ENCODE measurements at regions not wholly inside any gene's neighbourhood (a gene's known extent, or its start where the extent isn't known, plus 50 kb on each side); places are given as distances from the start of the nearest gene placed in this dataset.
A peak's percentile ranks its signal among the peaks of the same experiment; 100 is the strongest.
"Not testable (repeated sequence)": the region's sequence is repeated elsewhere in the genome, so short reads cannot be mapped to it uniquely, and the experiment has no call there.

DNA sequence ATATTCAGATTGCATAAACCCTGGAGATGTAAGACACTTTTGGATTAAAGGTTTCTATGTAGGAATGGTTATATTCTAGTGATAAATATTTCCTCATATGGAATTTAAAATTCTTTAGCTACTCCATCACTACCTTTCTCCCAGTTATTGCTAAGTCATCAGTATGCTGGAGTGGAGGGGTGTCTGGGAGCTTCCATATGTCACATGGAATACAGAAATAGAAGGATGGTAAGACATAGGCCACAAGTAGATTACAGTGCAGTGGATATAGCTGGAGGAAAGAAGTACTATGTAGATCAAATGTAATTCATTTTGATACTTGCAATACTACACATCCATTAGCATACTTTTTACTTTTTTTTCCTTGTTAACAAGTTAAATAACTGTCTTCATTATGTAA, 428.4 kb downstream of the ARL4A start:
- peak overlapping the region in 1 of 5 donors; percentile 33 for H3K27ac ChIP-seq
- peaks cover 0 to 10% (median 7%) of the 10 kb centered on the region in 4 donors for H3K4me1 ChIP-seq
- H3K36me3 ChIP-seq: no peaks in the 10 kb centered on the region
- no peak for DNase-seq
- TF ChIP-seq POLR2A (IDR thresholded peaks at IDR 0.05) (no peak), POLR2AphosphoS5 (IDR thresholded peaks at IDR 0.05) (no peak), EP300 (IDR thresholded peaks at IDR 0.05) (no peak)
- TF ChIP-seq, protein P1, sequence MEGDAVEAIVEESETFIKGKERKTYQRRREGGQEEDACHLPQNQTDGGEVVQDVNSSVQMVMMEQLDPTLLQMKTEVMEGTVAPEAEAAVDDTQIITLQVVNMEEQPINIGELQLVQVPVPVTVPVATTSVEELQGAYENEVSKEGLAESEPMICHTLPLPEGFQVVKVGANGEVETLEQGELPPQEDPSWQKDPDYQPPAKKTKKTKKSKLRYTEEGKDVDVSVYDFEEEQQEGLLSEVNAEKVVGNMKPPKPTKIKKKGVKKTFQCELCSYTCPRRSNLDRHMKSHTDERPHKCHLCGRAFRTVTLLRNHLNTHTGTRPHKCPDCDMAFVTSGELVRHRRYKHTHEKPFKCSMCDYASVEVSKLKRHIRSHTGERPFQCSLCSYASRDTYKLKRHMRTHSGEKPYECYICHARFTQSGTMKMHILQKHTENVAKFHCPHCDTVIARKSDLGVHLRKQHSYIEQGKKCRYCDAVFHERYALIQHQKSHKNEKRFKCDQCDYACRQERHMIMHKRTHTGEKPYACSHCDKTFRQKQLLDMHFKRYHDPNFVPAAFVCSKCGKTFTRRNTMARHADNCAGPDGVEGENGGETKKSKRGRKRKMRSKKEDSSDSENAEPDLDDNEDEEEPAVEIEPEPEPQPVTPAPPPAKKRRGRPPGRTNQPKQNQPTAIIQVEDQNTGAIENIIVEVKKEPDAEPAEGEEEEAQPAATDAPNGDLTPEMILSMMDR (IDR thresholded peaks at IDR 0.05): no peak
- H3K27me3 ChIP-seq: no peaks in the 10 kb centered on the region
- no peaks in the 10 kb centered on the region for H3K9me3 ChIP-seq
- no peak overlapping the region for H3K4me3 ChIP-seq
- intact Hi-C loops (cut with DNase I; ENCODE audit: low total_unique reads): no loop called here

DNA sequence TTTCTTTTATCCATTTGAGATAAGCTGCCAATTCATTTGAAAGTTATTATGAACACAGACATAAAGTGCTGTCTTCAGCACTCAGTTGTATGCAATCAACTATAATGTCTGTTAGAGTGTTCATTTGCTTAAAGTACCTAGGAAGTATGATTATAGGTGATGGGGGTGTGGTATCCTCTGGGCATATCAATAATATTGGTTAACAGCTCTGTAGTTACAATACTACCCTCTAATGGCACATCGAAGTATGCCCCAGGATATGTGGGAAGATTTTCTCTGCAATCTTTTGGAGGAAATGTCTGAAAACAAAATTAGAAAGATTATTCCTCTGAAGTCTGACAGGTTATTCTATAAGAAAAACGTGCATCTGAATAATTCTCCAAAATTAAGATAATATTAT, 429.7 kb downstream of the ARL4A start:
- no peak for DNase-seq
- Histone ChIP-seq H3K27me3 (no peaks in the 10 kb centered on the region), H3K9me3 (no peaks in the 10 kb centered on the region), H3K4me1 (peaks cover 0 to 10% (median 7%) of the 10 kb centered on the region in 4 donors), H3K4me3 (no peak overlapping the region), H3K27ac (no peak overlapping the region), H3K36me3 (no peaks in the 10 kb centered on the region)
- no peak for TF ChIP-seq EP300 (IDR thresholded peaks at IDR 0.05)
- TF ChIP-seq, protein P1 (IDR thresholded peaks at IDR 0.05): peak in 3 of 7 experiments; percentile 15 to 33 (median 29)
- 21 to 39% (median 22%) methylated on average over 2 of the region's 2 CpGs for WGBS, 5 donors
- intact Hi-C loops (cut with DNase I; ENCODE audit: low total_unique reads): no loop called here

DNA sequence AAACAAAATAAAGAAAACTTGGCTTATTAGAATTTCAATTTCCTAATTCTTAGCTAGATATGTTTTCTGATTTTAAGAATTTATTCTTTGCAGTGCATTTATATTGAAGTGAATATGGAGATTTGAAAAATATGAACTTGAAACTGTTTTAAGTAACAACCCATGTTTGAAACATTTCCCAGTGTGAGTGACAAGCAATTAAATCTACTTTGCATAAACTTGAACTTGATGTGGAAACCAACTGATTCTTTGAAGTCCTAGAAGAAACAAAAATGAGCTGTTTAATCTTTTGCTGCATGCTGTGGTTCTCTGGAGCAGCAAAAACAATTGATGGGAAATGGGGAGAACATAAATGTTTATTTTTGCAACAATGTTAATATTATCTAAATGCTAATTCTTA, 430.2 kb downstream of the ARL4A start:
- Histone ChIP-seq H3K36me3 (no peaks in the 10 kb centered on the region), H3K4me3 (no peak overlapping the region), H3K9me3 (no peaks in the 10 kb centered on the region), H3K4me1 (peaks cover 0 to 10% (median 7%) of the 10 kb centered on the region in 4 donors), H3K27me3 (no peaks in the 10 kb centered on the region), H3K27ac (peak overlapping the region in 1 of 5 donors; percentile 28)
- intact Hi-C loops (cut with DNase I; ENCODE audit: low total_unique reads): no loop called here
- TF ChIP-seq, protein P1 (IDR thresholded peaks at IDR 0.05): no peak
- TF ChIP-seq POLR2AphosphoS5 (IDR thresholded peaks at IDR 0.05) (no peak), POLR2A (IDR thresholded peaks at IDR 0.05) (no peak), EP300 (IDR thresholded peaks at IDR 0.05) (no peak)
- DNase-seq: no peak

DNA sequence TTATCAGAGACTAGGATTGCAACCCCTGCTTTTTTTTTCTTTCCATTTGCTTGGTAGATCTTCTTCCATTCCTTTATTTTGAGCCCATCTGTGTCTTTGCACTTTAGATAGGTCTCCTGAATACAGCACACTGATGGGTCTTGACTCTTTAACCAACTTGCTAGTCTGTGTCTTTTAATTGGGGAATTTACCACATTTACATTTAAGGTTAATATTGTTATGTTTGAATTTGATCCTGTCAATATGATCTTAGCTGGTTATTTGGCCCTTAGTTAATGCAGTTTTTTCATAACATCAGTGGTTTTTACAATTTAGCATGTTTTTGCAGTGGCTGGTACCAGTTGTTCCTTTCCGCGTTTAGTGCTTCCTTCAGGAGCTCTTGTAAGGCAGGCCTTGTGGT, 437.2 kb downstream of the ARL4A start:
- 92 to 100% (median 97%) methylated on average over 2 of the region's 2 CpGs for WGBS, 5 donors
- DNase-seq; H3K36me3 ChIP-seq; H3K4me3 ChIP-seq; H3K27me3 ChIP-seq; intact Hi-C loops (cut with DNase I; ENCODE audit: low total_unique reads); H3K4me1 ChIP-seq; H3K27ac ChIP-seq: not testable (repeated sequence)
- H3K9me3 ChIP-seq: peaks cover 0 to 12% (median 0%) of the 10 kb centered on the region in 4 donors

DNA sequence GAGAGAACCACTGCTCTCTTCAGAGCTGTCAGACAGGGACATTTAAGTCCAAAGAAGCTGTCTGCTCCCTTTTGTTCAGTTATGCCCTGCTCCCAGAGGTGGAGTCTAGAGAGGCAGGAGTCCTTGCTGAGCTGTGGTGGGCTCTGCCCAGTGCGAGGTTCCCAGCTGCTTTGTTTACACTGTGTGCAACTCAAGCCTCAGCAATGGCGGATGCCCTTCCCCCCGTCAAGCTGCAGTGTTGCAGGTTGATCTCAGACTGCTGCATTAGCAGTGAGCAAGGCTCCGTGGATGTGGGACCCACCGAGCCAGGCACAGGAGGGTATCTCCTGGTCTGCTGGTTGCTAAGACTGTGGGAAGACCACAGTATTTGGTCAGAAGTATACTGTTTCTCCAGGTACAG, 438.9 kb downstream of the ARL4A start:
- no peaks in the 10 kb centered on the region for H3K27me3 ChIP-seq
- DNase-seq: no peak
- H3K36me3 ChIP-seq: no peaks in the 10 kb centered on the region
- TF ChIP-seq POLR2A (IDR thresholded peaks at IDR 0.05): no peak
- TF ChIP-seq, protein P1 (IDR thresholded peaks at IDR 0.05): no peak
- no peak for TF ChIP-seq EP300 (IDR thresholded peaks at IDR 0.05)
- TF ChIP-seq POLR2AphosphoS5 (IDR thresholded peaks at IDR 0.05): no peak
- H3K27ac ChIP-seq: no peak overlapping the region
- WGBS, 5 donors: 50 to 86% (median 79%) methylated on average over 1 to 5 of the region's 5 CpGs
- no peaks in the 10 kb centered on the region for H3K4me1 ChIP-seq
- peaks cover 0 to 12% (median 0%) of the 10 kb centered on the region in 4 donors for H3K9me3 ChIP-seq
- H3K4me3 ChIP-seq: no peak overlapping the region
- intact Hi-C loops (cut with DNase I; ENCODE audit: low total_unique reads): no loop called here

Measured in stomach (tissue), 8 donors.